Right atrium auricular region (tissue), 2 donors: ENCODE measurements at regions not wholly inside any gene's neighbourhood (a gene's known extent, or its start where the extent isn't known, plus 50 kb on each side); places are given as distances from the start of the nearest gene placed in this dataset.

Source experiments
- DNase-seq: peaks from one replicate; pipeline ENCODE4 v3.0.0-alpha.2; 2019; ENCODE audit warnings: low spot score
- H3K27ac ChIP-seq, 2 donors: fragments of 200-600 bp; sonication (generic); 1 replicate in 1 of 2; 2 replicates in 1 of 2; pipeline ENCODE4 v1.5.1; 2016 to 2019
- H3K27me3 ChIP-seq, 2 donors: fragments of 200-600 bp; sonication (generic); one replicate each; pipeline versions ENCODE4 v1.5.1 to v1.6.0; 2017 to 2019
- H3K36me3 ChIP-seq: fragments of 200-600 bp; sonication (generic); one replicate; pipeline ENCODE4 v1.5.1; 2016
- H3K4me1 ChIP-seq, 2 donors: fragments of 200-600 bp; sonication (generic); one replicate each; pipeline versions ENCODE4 v1.5.1 to v1.6.0; 2017 to 2019
- H3K4me3 ChIP-seq, 2 donors: fragments of 200-600 bp; sonication (generic); 1 replicate in 1 of 2; 2 replicates in 1 of 2; pipeline ENCODE4 v1.5.1; 2017 to 2019; ENCODE audit warnings: mild to moderate bottlenecking in 1 of 2, moderate library complexity in 1 of 2
- H3K9me3 ChIP-seq, 2 donors: fragments of 200-600 bp; sonication (generic); one replicate each; pipeline ENCODE4 v1.5.1; 2019
- TF ChIP-seq, protein P1 (sequence below), 2 donors: fragments of 200-600 bp; sonication (generic); IDR thresholded peaks; one replicate each; pipeline ENCODE4 v1.5.1; 2019; ENCODE audit warnings: antibody characterized with exemption in 2 of 2

DNA sequence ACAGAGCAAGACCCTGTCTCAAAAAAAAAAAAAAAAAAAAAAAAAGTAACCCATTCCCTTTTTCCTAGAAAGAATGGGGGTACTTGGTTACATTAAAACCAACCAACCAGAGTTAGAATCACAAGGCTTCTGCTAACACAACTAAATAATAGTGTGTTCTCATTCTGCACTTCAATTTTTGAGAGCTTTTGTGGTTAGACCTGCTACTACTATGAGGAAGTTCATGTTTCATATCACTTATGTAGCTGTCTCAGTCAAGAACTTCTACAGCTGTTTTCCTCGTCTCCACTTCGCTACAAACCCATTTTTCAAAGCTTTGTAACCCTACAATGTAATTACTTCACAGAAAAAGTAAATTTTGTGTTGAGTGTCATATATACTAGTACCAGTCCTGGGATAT, 58.3 kb downstream of the PDHA2 start:
- Histone ChIP-seq H3K27me3 (no peaks in the 10 kb centered on the region), H3K27ac (no peak overlapping the region), H3K4me1 (no peaks in the 10 kb centered on the region), H3K4me3 (no peak overlapping the region), H3K9me3 (no peaks in the 10 kb centered on the region), H3K36me3 (no peaks in the 10 kb centered on the region)
- DNase-seq = no peak
- TF ChIP-seq, protein P1, sequence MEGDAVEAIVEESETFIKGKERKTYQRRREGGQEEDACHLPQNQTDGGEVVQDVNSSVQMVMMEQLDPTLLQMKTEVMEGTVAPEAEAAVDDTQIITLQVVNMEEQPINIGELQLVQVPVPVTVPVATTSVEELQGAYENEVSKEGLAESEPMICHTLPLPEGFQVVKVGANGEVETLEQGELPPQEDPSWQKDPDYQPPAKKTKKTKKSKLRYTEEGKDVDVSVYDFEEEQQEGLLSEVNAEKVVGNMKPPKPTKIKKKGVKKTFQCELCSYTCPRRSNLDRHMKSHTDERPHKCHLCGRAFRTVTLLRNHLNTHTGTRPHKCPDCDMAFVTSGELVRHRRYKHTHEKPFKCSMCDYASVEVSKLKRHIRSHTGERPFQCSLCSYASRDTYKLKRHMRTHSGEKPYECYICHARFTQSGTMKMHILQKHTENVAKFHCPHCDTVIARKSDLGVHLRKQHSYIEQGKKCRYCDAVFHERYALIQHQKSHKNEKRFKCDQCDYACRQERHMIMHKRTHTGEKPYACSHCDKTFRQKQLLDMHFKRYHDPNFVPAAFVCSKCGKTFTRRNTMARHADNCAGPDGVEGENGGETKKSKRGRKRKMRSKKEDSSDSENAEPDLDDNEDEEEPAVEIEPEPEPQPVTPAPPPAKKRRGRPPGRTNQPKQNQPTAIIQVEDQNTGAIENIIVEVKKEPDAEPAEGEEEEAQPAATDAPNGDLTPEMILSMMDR (IDR thresholded peaks at IDR 0.05) = no peak

DNA sequence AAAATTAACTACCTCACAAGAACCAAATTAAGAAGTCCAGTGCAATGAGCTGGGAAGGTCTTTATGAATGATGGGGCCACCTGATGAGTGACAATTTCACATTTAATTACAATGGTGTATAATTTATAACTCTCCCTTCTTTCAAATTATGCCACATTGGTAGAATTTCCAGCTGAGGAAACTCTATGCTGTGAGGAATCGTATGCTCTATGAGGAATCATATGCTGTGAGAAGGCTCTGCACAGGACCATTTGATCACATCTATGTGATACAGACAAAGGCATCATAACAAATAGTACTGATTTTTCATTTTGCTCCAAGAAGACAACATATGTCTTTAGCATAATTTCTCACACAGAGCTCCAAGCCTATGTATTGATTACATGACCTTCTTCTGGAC, 69.3 kb downstream of the PDHA2 start:
- no peaks in the 10 kb centered on the region for H3K4me1 ChIP-seq
- no peak overlapping the region for H3K4me3 ChIP-seq
- no peaks in the 10 kb centered on the region for H3K27me3 ChIP-seq
- no peaks in the 10 kb centered on the region for H3K9me3 ChIP-seq
- TF ChIP-seq, protein P1 (IDR thresholded peaks at IDR 0.05) = no peak
- H3K27ac ChIP-seq = no peak overlapping the region
- H3K36me3 ChIP-seq = no peaks in the 10 kb centered on the region
- no peak for DNase-seq

DNA sequence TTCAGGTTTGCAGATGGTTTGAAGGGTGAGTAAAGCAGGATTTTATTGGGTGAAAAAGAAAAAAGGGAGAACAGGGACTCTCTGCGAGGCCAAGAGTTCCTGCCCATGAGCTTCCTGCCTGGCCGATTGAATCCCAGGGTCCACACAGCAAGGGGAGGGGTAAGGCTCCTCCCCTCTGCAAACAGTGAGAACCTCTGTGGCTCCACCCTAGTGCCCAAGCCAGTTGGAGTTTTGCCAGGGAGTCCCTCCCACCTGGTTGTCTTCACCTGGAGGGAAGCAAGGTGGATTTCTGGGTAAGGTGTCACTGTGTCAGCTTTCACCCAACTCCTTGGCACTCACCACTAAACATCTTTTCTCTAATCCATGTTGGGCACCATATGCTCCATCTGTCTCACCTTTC, 70.9 kb downstream of the PDHA2 start:
- TF ChIP-seq, protein P1 (IDR thresholded peaks at IDR 0.05) = no peak
- H3K27ac ChIP-seq = no peak overlapping the region
- H3K4me3 ChIP-seq = no peak overlapping the region
- H3K36me3 ChIP-seq = no peaks in the 10 kb centered on the region
- no peak for DNase-seq
- H3K4me1 ChIP-seq = no peaks in the 10 kb centered on the region
- H3K27me3 ChIP-seq = no peaks in the 10 kb centered on the region
- no peaks in the 10 kb centered on the region for H3K9me3 ChIP-seq

DNA sequence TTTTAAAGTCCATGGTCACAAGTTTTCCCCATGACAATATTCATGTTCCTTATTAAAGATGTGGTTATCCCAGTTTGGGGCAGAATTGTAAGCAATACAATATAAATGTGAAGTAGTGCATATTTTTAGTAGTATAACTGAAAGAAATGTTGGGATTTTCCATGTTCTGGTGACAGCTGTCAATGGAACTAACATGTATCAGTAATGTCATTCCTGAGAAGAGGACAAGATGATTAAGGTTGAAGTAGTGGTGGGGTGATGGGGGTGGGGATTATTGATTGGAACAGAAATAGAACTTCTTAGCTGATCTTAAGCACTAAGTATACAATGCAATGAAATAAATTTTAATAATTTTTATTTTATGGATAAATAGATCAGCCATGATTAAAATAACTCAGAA, 81.6 kb downstream of the PDHA2 start:
- peaks cover 0 to 13% of the 10 kb centered on the region in 2 donors for H3K9me3 ChIP-seq
- DNase-seq = no peak

DNA sequence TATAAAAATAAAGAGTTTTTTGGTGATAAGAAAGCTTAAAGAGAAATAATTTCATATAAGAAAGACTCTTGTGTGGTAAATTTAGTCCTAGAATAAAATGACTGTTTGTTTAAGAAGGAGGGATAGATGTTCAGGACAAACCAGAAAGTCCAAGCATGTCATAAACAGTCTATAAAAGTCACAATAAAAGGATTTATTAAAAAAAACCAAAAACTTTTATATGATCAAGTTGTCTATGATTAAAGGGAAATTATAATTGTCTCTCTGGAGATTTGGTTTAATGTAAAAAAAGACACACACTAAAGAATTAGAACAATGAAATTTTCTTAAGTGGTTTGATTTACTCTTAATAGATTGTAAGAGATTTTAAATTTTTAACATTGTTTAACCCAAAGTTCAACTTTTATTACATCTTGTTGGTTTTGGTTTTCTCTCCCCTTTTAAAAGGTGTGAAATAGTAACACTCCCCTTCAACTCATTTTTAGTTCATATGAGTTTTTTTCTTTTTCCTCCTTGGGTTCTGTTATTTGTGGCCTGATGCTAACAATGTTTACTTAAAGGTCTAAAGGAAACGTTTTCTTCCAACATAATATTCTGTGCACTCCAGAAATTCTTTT, 89.7 kb downstream of the PDHA2 start:
- peaks cover 0 to 27% of the 10 kb centered on the region in 2 donors for H3K9me3 ChIP-seq
- DNase-seq = no peak
- no peaks in the 10 kb centered on the region for H3K27me3 ChIP-seq
- no peaks in the 10 kb centered on the region for H3K36me3 ChIP-seq
- H3K4me3 ChIP-seq = no peak overlapping the region
- TF ChIP-seq, protein P1 (IDR thresholded peaks at IDR 0.05) = no peak
- no peak overlapping the region for H3K27ac ChIP-seq
- H3K4me1 ChIP-seq = no peaks in the 10 kb centered on the region

More for the DNA sequence above, 81.6 kb downstream of the PDHA2 start:
- Histone ChIP-seq H3K4me1 (no peaks in the 10 kb centered on the region), H3K36me3 (no peaks in the 10 kb centered on the region), H3K27me3 (no peaks in the 10 kb centered on the region), H3K4me3 (no peak overlapping the region), H3K27ac (no peak overlapping the region)
- TF ChIP-seq, protein P1 (IDR thresholded peaks at IDR 0.05) = no peak

DNA sequence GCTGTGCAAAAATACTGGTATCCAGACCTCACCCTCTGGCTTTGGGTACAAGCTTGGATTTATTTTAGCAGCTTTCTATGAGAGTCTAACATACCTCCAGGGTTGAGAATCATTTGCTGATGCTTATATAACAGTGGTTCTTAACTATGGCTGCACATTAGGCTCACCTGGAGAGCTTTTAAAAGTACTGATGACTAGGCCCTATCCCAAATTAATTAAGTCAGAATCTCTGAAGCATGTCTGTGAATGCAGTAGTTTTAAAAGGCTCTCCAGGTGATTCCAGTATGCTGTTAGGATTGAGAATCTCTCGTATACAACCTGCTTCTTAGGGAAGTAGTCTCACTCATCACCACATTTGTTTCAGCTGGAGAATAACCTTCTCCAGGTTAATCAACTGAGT, 99.2 kb downstream of the PDHA2 start:
- DNase-seq = no peak
- Histone ChIP-seq H3K4me1 (no peaks in the 10 kb centered on the region), H3K36me3 (no peaks in the 10 kb centered on the region), H3K27ac (no peak overlapping the region), H3K27me3 (no peaks in the 10 kb centered on the region), H3K9me3 (no peaks in the 10 kb centered on the region), H3K4me3 (no peak overlapping the region)
- TF ChIP-seq, protein P1 (IDR thresholded peaks at IDR 0.05) = no peak
